ENCODE measurements at regions not wholly inside any gene's neighbourhood (a gene's known extent, or its start where the extent isn't known, plus 50 kb on each side); places are given as distances from the start of the nearest gene placed in this dataset.

DNA sequence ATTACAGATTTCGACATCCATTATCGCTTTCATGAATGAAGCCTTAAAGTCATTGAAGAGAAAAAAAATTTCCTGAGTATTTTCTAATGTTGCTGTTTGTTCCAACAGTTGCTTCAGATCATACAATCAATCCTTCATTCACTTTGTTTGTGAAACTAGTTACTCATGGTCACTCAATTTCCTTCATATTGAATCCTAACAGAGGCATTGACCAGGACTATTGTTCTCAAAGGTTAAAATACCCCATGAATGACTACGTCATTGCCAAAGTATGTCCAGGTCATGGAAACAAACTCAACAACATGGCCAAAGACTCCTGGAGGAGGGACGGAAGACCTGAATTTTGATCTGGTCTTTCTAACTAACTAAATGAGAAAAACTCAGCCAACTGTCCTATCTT lies 54.0 kb upstream of the ABCB5 start (continued):
- TF ChIP-seq, protein P1, sequence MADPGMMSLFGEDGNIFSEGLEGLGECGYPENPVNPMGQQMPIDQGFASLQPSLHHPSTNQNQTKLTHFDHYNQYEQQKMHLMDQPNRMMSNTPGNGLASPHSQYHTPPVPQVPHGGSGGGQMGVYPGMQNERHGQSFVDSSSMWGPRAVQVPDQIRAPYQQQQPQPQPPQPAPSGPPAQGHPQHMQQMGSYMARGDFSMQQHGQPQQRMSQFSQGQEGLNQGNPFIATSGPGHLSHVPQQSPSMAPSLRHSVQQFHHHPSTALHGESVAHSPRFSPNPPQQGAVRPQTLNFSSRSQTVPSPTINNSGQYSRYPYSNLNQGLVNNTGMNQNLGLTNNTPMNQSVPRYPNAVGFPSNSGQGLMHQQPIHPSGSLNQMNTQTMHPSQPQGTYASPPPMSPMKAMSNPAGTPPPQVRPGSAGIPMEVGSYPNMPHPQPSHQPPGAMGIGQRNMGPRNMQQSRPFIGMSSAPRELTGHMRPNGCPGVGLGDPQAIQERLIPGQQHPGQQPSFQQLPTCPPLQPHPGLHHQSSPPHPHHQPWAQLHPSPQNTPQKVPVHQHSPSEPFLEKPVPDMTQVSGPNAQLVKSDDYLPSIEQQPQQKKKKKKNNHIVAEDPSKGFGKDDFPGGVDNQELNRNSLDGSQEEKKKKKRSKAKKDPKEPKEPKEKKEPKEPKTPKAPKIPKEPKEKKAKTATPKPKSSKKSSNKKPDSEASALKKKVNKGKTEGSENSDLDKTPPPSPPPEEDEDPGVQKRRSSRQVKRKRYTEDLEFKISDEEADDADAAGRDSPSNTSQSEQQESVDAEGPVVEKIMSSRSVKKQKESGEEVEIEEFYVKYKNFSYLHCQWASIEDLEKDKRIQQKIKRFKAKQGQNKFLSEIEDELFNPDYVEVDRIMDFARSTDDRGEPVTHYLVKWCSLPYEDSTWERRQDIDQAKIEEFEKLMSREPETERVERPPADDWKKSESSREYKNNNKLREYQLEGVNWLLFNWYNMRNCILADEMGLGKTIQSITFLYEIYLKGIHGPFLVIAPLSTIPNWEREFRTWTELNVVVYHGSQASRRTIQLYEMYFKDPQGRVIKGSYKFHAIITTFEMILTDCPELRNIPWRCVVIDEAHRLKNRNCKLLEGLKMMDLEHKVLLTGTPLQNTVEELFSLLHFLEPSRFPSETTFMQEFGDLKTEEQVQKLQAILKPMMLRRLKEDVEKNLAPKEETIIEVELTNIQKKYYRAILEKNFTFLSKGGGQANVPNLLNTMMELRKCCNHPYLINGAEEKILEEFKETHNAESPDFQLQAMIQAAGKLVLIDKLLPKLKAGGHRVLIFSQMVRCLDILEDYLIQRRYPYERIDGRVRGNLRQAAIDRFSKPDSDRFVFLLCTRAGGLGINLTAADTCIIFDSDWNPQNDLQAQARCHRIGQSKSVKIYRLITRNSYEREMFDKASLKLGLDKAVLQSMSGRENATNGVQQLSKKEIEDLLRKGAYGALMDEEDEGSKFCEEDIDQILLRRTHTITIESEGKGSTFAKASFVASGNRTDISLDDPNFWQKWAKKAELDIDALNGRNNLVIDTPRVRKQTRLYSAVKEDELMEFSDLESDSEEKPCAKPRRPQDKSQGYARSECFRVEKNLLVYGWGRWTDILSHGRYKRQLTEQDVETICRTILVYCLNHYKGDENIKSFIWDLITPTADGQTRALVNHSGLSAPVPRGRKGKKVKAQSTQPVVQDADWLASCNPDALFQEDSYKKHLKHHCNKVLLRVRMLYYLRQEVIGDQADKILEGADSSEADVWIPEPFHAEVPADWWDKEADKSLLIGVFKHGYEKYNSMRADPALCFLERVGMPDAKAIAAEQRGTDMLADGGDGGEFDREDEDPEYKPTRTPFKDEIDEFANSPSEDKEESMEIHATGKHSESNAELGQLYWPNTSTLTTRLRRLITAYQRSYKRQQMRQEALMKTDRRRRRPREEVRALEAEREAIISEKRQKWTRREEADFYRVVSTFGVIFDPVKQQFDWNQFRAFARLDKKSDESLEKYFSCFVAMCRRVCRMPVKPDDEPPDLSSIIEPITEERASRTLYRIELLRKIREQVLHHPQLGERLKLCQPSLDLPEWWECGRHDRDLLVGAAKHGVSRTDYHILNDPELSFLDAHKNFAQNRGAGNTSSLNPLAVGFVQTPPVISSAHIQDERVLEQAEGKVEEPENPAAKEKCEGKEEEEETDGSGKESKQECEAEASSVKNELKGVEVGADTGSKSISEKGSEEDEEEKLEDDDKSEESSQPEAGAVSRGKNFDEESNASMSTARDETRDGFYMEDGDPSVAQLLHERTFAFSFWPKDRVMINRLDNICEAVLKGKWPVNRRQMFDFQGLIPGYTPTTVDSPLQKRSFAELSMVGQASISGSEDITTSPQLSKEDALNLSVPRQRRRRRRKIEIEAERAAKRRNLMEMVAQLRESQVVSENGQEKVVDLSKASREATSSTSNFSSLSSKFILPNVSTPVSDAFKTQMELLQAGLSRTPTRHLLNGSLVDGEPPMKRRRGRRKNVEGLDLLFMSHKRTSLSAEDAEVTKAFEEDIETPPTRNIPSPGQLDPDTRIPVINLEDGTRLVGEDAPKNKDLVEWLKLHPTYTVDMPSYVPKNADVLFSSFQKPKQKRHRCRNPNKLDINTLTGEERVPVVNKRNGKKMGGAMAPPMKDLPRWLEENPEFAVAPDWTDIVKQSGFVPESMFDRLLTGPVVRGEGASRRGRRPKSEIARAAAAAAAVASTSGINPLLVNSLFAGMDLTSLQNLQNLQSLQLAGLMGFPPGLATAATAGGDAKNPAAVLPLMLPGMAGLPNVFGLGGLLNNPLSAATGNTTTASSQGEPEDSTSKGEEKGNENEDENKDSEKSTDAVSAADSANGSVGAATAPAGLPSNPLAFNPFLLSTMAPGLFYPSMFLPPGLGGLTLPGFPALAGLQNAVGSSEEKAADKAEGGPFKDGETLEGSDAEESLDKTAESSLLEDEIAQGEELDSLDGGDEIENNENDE (IDR thresholded peaks at IDR 0.05; ENCODE audit: insufficient replicate concordance, low read length), result no peak
- no peak for TF ChIP-seq CTBP2 (IDR thresholded peaks at IDR 0.05; ENCODE audit: borderline replicate concordance, insufficient read depth, insufficient read length, low read length)
- TF ChIP-seq GABPA (IDR thresholded peaks at IDR 0.05; ENCODE audit: borderline replicate concordance, insufficient read depth, low read length), result no peak
- TF ChIP-seq NANOG (IDR thresholded peaks at IDR 0.05; ENCODE audit: insufficient read depth, low read depth, low read length, poor library complexity, severe bottlenecking), result no peak

Data from H1 (cell line).